Neural crest cell (in vitro differentiated cells): ENCODE measurements at regions not wholly inside any gene's neighbourhood (a gene's known extent, or its start where the extent isn't known, plus 50 kb on each side); places are given as distances from the start of the nearest gene placed in this dataset.

ENCODE experiments used
- DNase-seq: peaks from one replicate; pipeline ENCODE4 v3.0.0; 2021; ENCODE audit warnings: low read depth, mixed read lengths, low spot score
- H3K27ac Mint-ChIP-seq: one replicate; pipeline ENCODE4 v1.8.0; 2021; ENCODE audit warnings: mild to moderate bottlenecking, mixed read lengths; ENCODE audit not compliant: unreplicated experiment
- H3K27me3 Mint-ChIP-seq: 2 replicates; pipeline ENCODE4 v1.8.0; 2021; ENCODE audit warnings: low read depth, mild to moderate bottlenecking, mixed read lengths
- H3K36me3 Mint-ChIP-seq: 2 replicates; pipeline ENCODE4 v1.8.0; 2021; ENCODE audit warnings: low read depth, mild to moderate bottlenecking, mixed read lengths
- H3K4me1 Mint-ChIP-seq: 2 replicates; pipeline ENCODE4 v1.8.0; 2021; ENCODE audit warnings: mixed read lengths
- H3K4me3 Mint-ChIP-seq: one replicate; pipeline ENCODE4 v1.8.0; 2021; ENCODE audit warnings: mild to moderate bottlenecking, mixed read lengths
- H3K9me3 Mint-ChIP-seq: 2 replicates; pipeline ENCODE4 v1.8.0; 2021; ENCODE audit warnings: mixed read lengths
- TF ChIP-seq, protein P1 (sequence below): fragments of 200-600 bp; sonication (generic); conservative IDR thresholded peaks from 2 replicates; pipeline ENCODE4 v1.5.0; 2021; ENCODE audit warnings: antibody characterized with exemption, mild to moderate bottlenecking

DNA sequence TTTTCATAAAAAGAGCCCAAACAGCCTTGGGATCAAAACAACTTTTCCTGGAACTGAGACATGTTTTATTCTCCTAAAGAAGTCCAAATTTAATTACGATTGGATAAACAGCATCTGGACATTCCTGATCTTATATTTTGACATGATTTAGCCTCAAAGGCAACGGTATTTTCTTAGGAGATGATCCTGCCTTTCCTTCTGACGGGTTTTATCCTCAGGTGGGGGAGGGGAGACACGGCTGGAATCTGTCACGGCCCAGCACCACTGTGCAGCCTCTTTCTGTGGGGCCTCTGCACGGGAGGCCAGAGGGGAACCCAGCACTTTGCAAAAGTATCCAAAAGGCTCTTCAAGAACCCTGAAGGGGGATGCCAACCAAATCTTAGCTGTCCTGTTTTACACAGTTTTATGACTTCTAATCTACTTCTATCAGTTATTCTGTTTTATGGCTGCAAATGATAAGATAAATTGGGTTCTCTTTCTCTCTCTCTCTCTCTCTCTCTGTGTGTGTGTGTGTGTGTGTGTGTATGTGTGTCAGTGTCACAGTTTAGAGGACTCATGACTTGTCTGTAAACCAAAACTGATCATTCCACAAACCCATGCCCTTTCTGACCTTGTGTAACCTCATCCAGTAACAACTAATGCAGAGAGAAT, 321.1 kb upstream of the NPVF start:
- no peak overlapping the region for H3K4me3 Mint-ChIP-seq
- H3K4me1 Mint-ChIP-seq: peaks cover 24% of the 10 kb centered on the region
- TF ChIP-seq, protein P1, sequence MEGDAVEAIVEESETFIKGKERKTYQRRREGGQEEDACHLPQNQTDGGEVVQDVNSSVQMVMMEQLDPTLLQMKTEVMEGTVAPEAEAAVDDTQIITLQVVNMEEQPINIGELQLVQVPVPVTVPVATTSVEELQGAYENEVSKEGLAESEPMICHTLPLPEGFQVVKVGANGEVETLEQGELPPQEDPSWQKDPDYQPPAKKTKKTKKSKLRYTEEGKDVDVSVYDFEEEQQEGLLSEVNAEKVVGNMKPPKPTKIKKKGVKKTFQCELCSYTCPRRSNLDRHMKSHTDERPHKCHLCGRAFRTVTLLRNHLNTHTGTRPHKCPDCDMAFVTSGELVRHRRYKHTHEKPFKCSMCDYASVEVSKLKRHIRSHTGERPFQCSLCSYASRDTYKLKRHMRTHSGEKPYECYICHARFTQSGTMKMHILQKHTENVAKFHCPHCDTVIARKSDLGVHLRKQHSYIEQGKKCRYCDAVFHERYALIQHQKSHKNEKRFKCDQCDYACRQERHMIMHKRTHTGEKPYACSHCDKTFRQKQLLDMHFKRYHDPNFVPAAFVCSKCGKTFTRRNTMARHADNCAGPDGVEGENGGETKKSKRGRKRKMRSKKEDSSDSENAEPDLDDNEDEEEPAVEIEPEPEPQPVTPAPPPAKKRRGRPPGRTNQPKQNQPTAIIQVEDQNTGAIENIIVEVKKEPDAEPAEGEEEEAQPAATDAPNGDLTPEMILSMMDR: no peak
- no peak for DNase-seq
- no peaks in the 10 kb centered on the region for H3K27me3 Mint-ChIP-seq
- no peaks in the 10 kb centered on the region for H3K9me3 Mint-ChIP-seq
- no peak overlapping the region for H3K27ac Mint-ChIP-seq
- no peaks in the 10 kb centered on the region for H3K36me3 Mint-ChIP-seq

GRCh38 chr7:25550149-25550548, 321.9 kb upstream of the NPVF start:
- Mint-ChIP-seq H3K9me3 (no peaks in the 10 kb centered on the region), H3K36me3 (no peaks in the 10 kb centered on the region), H3K4me1 (peaks cover 24% of the 10 kb centered on the region), H3K4me3 (no peak overlapping the region), H3K27ac (no peak overlapping the region), H3K27me3 (no peaks in the 10 kb centered on the region)
- TF ChIP-seq, protein P1: no peak
- no peak for DNase-seq

- Mint-ChIP-seq H3K27me3 (no peaks in the 10 kb centered on the region), H3K4me1 (peaks cover 34% of the 10 kb centered on the region), H3K36me3 (no peaks in the 10 kb centered on the region), H3K4me3 (no peak overlapping the region), H3K9me3 (no peaks in the 10 kb centered on the region), H3K27ac (no peak overlapping the region)
- no peak for DNase-seq
- TF ChIP-seq, protein P1: no peak
Measured at GRCh38 chr7:25552998-25553397, 324.7 kb upstream of the NPVF start.

DNA sequence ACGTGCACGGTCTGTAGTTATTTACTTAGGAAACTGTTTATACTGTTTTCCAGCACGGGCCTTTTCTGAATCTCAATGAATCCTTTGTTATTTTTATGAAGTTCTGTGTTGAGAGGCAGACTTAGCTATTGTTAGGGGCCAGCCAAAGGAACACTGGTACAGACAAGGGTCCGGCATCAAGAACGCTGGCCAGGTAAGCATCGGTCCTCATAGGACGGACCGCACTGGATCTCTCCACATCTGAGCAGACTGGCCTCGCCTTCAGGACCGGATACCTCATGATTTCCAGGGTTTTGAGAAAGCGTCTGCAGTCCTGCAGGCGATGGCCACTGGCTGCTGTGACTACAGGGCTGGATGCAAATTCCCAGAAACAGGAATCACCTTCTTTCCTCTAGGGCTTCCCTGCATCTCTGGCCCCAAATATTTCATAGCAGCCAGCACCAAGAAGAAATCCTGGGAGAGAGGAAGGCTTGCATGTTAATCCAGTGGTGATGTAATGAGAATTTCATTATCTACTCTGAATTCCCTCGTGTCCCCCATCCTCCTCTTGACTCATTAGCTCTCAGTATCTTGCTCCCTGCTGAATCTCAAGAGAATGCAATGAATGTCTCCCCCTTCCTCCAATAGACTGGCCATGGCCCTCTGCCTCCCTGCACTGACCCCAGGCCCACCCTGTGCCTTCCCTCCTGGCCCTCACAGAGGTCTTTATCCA, 325.4 kb upstream of the NPVF start:
- H3K27me3 Mint-ChIP-seq: no peaks in the 10 kb centered on the region
- TF ChIP-seq, protein P1: no peak
- peak overlapping the region; percentile 91 for H3K27ac Mint-ChIP-seq
- no peak for DNase-seq
- no peaks in the 10 kb centered on the region for H3K36me3 Mint-ChIP-seq
- H3K4me3 Mint-ChIP-seq: no peak overlapping the region
- peaks cover 31% of the 10 kb centered on the region for H3K4me1 Mint-ChIP-seq
- H3K9me3 Mint-ChIP-seq: peaks cover 4% of the 10 kb centered on the region

GRCh38 chr7:25557379-25557917, 329.2 kb upstream of the NPVF start:
- H3K27me3 Mint-ChIP-seq: no peaks in the 10 kb centered on the region
- no peak overlapping the region for H3K27ac Mint-ChIP-seq
- H3K36me3 Mint-ChIP-seq: no peaks in the 10 kb centered on the region
- H3K4me1 Mint-ChIP-seq: peaks cover 22% of the 10 kb centered on the region
- DNase-seq: no peak
- H3K4me3 Mint-ChIP-seq: no peak overlapping the region
- peaks cover 8% of the 10 kb centered on the region for H3K9me3 Mint-ChIP-seq
- TF ChIP-seq, protein P1: no peak
